ENCODE measurements at regions not wholly inside any gene's neighbourhood (a gene's known extent, or its start where the extent isn't known, plus 50 kb on each side); places are given as distances from the start of the nearest gene placed in this dataset.

GRCh38 chr13:99800951-99801350, 170.6 kb downstream of the ZIC5 start:
- no peaks in the 10 kb centered on the region for H3K9me3 ChIP-seq (ENCODE audit: control insufficient read depth, low read depth, low read length)
- no peak overlapping the region for H3K4me2 ChIP-seq (ENCODE audit: control insufficient read depth, extremely low read depth, insufficient read depth, low read depth, low read length)
- no peaks in the 10 kb centered on the region for H4K20me1 ChIP-seq (ENCODE audit: control insufficient read depth, extremely low read depth, insufficient read depth, low read length)
- H3K27me3 ChIP-seq (ENCODE audit: control insufficient read depth, extremely low read depth, insufficient read depth, low read length), result no peaks in the 10 kb centered on the region
- H3K4me1 ChIP-seq (ENCODE audit: control insufficient read depth, extremely low read depth, insufficient read depth, low read length), result no peaks in the 10 kb centered on the region
- no peaks in the 10 kb centered on the region for H3K79me2 ChIP-seq (ENCODE audit: control insufficient read depth, insufficient read depth, low read length)
- H3K9ac ChIP-seq (ENCODE audit: control insufficient read depth, extremely low read depth, insufficient read depth, low read length), result no peak overlapping the region
- TF ChIP-seq CTCF (optimal IDR thresholded peaks at IDR 0.05 in 1 of 3, IDR thresholded peaks at IDR 0.05 in 1 of 3, conservative IDR thresholded peaks at IDR 0.05 in 1 of 3; ENCODE audit: extremely low read depth in 1 of 3, insufficient read depth in 2 of 3, low read length in 3 of 3) (no peak), EZH2 (IDR thresholded peaks at IDR 0.05; ENCODE audit: low read length) (no peak)
- H3K4me3 ChIP-seq (ENCODE audit: control insufficient read depth in 2 of 3, extremely low read depth in 1 of 3, insufficient read depth in 2 of 3, low read depth in 1 of 3, low read length in 3 of 3), result no peak overlapping the region
- no peaks in the 10 kb centered on the region for H3K36me3 ChIP-seq (ENCODE audit: control insufficient read depth in 2 of 2, extremely low read depth in 1 of 2, insufficient read depth in 2 of 2, low read length in 2 of 2)
- H3K27ac ChIP-seq (ENCODE audit: control insufficient read depth, insufficient read depth, low read length), result no peak overlapping the region
- H3K9me1 ChIP-seq (ENCODE audit: control insufficient read depth, extremely low read depth, insufficient read depth, low read length), result no peaks in the 10 kb centered on the region
- dilution Hi-C loops (cut with MboI; ENCODE audit: extremely low pct_ligation_motif_present, low sequenced_read_pairs), result no loop called here
- DNase-seq (ENCODE audit: low read depth, low spot score), result no peak
- no peak for FAIRE-seq
- H2AFZ ChIP-seq (ENCODE audit: control insufficient read depth, low read length), result no peak overlapping the region

- no peaks in the 10 kb centered on the region for H3K9me3 ChIP-seq (ENCODE audit: control insufficient read depth, low read depth, low read length)
Observed at GRCh38 chr13:99800011-99800410, 171.6 kb downstream of the ZIC5 start.

More at GRCh38 chr13:99800011-99800410, 171.6 kb downstream of the ZIC5 start:
- H2AFZ ChIP-seq (ENCODE audit: control insufficient read depth, low read length), result no peak overlapping the region
- H3K36me3 ChIP-seq (ENCODE audit: control insufficient read depth in 2 of 2, extremely low read depth in 1 of 2, insufficient read depth in 2 of 2, low read length in 2 of 2), result no peaks in the 10 kb centered on the region
- no peaks in the 10 kb centered on the region for H3K9me1 ChIP-seq (ENCODE audit: control insufficient read depth, extremely low read depth, insufficient read depth, low read length)
- no peak for DNase-seq (ENCODE audit: low read depth, low spot score)
- no peak overlapping the region for H3K27ac ChIP-seq (ENCODE audit: control insufficient read depth, insufficient read depth, low read length)
- H3K4me2 ChIP-seq (ENCODE audit: control insufficient read depth, extremely low read depth, insufficient read depth, low read depth, low read length), result no peak overlapping the region
- TF ChIP-seq CTCF (optimal IDR thresholded peaks at IDR 0.05 in 1 of 3, IDR thresholded peaks at IDR 0.05 in 1 of 3, conservative IDR thresholded peaks at IDR 0.05 in 1 of 3; ENCODE audit: extremely low read depth in 1 of 3, insufficient read depth in 2 of 3, low read length in 3 of 3) (no peak), EZH2 (IDR thresholded peaks at IDR 0.05; ENCODE audit: low read length) (no peak)
- H3K4me3 ChIP-seq (ENCODE audit: control insufficient read depth in 2 of 3, extremely low read depth in 1 of 3, insufficient read depth in 2 of 3, low read depth in 1 of 3, low read length in 3 of 3), result no peak overlapping the region
- no peaks in the 10 kb centered on the region for H3K79me2 ChIP-seq (ENCODE audit: control insufficient read depth, insufficient read depth, low read length)
- H3K9ac ChIP-seq (ENCODE audit: control insufficient read depth, extremely low read depth, insufficient read depth, low read length), result no peak overlapping the region
- H3K27me3 ChIP-seq (ENCODE audit: control insufficient read depth, extremely low read depth, insufficient read depth, low read length), result no peaks in the 10 kb centered on the region
- dilution Hi-C loops (cut with MboI; ENCODE audit: extremely low pct_ligation_motif_present, low sequenced_read_pairs), result no loop called here
- no peaks in the 10 kb centered on the region for H3K4me1 ChIP-seq (ENCODE audit: control insufficient read depth, extremely low read depth, insufficient read depth, low read length)
- H4K20me1 ChIP-seq (ENCODE audit: control insufficient read depth, extremely low read depth, insufficient read depth, low read length), result no peaks in the 10 kb centered on the region
- no peak for FAIRE-seq
